Tibial artery (tissue), 4 donors: ENCODE measurements at regions not wholly inside any gene's neighbourhood (a gene's known extent, or its start where the extent isn't known, plus 50 kb on each side); places are given as distances from the start of the nearest gene placed in this dataset.
"Not testable (repeated sequence)": the region's sequence is repeated elsewhere in the genome, so short reads cannot be mapped to it uniquely, and the experiment has no call there.

ENCODE experiments used
- DNase-seq, 2 donors: peaks; one replicate each; pipeline ENCODE4 v3.0.0-alpha.2; 2019
- H3K27ac ChIP-seq, 2 donors: fragments of 200-600 bp; sonication (generic) in 1 of 2; 1 replicate in 1 of 2; 2 replicates in 1 of 2; pipeline ENCODE4 v1.5.1; 2018 to 2019; ENCODE audit warnings: mild to moderate bottlenecking in 1 of 2
- H3K27me3 ChIP-seq, 2 donors: fragments of 200-600 bp; sonication (generic) in 1 of 2; one replicate each; pipeline versions ENCODE4 v1.5.1 to v1.6.0; 2016 to 2019
- H3K36me3 ChIP-seq, 3 donors: fragments of 200-600 bp; sonication (generic) in 2 of 3; one replicate each; pipeline ENCODE4 v1.5.1; 2016 to 2019; ENCODE audit warnings: mild to moderate bottlenecking in 2 of 3
- H3K4me1 ChIP-seq, 4 donors: fragments of 200-600 bp; sonication (generic) in 2 of 4; 1 replicate in 3 of 4; 2 replicates in 1 of 4; pipeline ENCODE4 v1.5.1; 2016 to 2019
- H3K4me3 ChIP-seq, 2 donors: fragments of 200-600 bp; sonication (generic) in 1 of 2; 1 replicate in 1 of 2; 2 replicates in 1 of 2; pipeline ENCODE4 v1.5.1; 2018 to 2019; ENCODE audit warnings: mild to moderate bottlenecking in 2 of 2
- H3K9me3 ChIP-seq, 3 donors: fragments of 200-600 bp; sonication (generic) in 1 of 3; one replicate each; pipeline ENCODE4 v1.5.1; 2016 to 2019
- intact Hi-C: fragments of 100-400 bp; cut with DNase I; formaldehyde crosslinking; loops from one replicate; pipeline ENCODE4 v1.15.0; 2023; ENCODE audit warnings: low total_unique reads
- TF ChIP-seq, protein P1 (sequence below), 2 experiments: fragments of 200-600 bp in 1 of 2; fragments of 450-650 bp in 1 of 2; IDR thresholded peaks; one replicate each; pipeline ENCODE4 v1.5.1; 2017 to 2019; ENCODE audit warnings: antibody characterized with exemption in 2 of 2, mild to moderate bottlenecking in 1 of 2, moderate library complexity in 1 of 2

DNA sequence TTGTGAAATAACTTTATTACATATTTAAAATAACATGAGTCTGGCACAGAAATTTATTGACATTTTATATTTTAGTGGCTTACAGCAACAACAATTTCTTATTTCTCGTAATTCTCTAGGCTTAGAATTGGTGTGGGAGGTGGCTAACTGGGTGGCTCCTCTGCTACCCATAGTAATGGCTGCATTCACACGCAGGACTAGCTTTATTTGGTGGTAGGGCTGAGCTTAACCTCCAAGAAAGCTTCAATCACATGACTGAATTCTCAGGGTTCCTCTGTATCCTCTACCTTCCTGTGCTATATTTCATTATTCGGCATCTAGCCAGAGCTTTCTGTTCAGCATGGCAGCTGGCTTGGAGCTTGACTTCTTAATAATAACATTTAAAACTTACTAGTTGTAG is 138.8 kb downstream of the ZWINT start:
- DNase-seq = no peak
- Histone ChIP-seq H3K36me3 (no peaks in the 10 kb centered on the region), H3K4me1 (no peaks in the 10 kb centered on the region), H3K27me3 (no peaks in the 10 kb centered on the region), H3K4me3 (no peak overlapping the region), H3K9me3 (no peaks in the 10 kb centered on the region), H3K27ac (no peak overlapping the region)
- TF ChIP-seq, protein P1, sequence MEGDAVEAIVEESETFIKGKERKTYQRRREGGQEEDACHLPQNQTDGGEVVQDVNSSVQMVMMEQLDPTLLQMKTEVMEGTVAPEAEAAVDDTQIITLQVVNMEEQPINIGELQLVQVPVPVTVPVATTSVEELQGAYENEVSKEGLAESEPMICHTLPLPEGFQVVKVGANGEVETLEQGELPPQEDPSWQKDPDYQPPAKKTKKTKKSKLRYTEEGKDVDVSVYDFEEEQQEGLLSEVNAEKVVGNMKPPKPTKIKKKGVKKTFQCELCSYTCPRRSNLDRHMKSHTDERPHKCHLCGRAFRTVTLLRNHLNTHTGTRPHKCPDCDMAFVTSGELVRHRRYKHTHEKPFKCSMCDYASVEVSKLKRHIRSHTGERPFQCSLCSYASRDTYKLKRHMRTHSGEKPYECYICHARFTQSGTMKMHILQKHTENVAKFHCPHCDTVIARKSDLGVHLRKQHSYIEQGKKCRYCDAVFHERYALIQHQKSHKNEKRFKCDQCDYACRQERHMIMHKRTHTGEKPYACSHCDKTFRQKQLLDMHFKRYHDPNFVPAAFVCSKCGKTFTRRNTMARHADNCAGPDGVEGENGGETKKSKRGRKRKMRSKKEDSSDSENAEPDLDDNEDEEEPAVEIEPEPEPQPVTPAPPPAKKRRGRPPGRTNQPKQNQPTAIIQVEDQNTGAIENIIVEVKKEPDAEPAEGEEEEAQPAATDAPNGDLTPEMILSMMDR (IDR thresholded peaks at IDR 0.05) = no peak
- intact Hi-C loops = no loop called here

DNA sequence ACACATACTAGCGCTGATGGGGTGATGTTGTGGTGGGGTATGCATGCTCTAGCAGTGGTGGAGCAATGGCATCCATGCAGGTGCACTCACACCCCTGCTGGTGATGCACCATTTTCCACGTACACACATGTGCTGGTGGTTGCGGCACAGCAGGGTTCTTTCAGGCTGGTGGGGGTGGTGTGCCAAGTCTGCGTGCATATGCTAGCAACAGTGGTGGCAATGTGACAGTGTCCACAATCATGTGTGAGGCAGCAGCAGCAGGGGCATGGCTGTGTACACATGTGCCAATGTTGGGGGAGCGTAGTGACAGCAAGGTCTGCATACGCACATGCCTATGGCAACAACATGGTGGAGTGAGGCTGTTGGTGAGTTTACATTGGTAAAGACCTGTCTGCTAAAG is 148.1 kb downstream of the ZWINT start:
- DNase-seq = no peak
- H3K27ac ChIP-seq = no peak overlapping the region
- TF ChIP-seq, protein P1 (IDR thresholded peaks at IDR 0.05) = no peak
- H3K4me3 ChIP-seq = no peak overlapping the region
- intact Hi-C loops = no loop called here
- H3K9me3 ChIP-seq = no peaks in the 10 kb centered on the region
- H3K36me3 ChIP-seq = no peaks in the 10 kb centered on the region
- H3K4me1 ChIP-seq = no peaks in the 10 kb centered on the region
- no peaks in the 10 kb centered on the region for H3K27me3 ChIP-seq

DNA sequence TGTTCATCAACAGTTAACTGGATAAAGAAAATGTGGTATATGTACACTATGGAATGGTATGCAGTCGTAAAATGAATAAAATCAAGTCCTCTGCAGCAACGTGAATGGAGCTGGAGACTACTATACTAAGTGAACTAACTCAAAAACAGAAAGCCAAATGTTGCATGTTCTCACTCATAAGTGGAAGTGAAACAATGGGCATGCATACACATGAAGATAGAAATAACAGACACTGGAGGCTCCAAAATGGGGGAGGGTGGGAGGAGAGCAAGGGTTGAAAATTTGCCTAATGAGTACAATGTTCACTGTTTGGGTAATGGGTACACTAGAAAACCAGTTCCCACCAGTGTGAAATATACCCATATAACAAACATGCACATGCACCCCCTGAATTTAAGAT is 179.5 kb downstream of the ZWINT start:
- Histone ChIP-seq H3K27ac (no peak overlapping the region), H3K36me3 (no peaks in the 10 kb centered on the region), H3K4me3 (no peak overlapping the region), H3K4me1 (no peaks in the 10 kb centered on the region), H3K27me3 (no peaks in the 10 kb centered on the region), H3K9me3 (no peaks in the 10 kb centered on the region)
- TF ChIP-seq, protein P1 (IDR thresholded peaks at IDR 0.05) = no peak
- no peak for DNase-seq
- intact Hi-C loops = no loop called here

DNA sequence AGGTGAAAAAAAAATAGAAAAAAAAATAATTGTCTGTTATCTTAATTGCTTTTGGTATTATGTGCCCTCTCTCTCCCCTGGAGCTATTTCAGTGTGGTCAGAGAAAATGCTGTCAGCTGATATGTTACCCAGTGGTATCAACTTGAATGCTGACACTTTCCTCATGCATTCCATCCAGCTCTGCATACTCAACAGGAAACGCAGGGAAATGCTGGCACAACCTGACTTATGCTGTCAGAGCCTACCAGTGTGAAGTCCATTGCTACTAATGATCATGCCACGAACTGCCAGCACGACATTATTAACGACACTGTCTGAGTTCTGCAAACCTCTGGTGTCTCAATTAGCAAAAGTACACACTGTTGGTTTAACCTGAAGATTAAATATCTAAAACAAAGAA is 182.8 kb downstream of the ZWINT start:
- Histone ChIP-seq H3K9me3 (no peaks in the 10 kb centered on the region), H3K36me3 (no peaks in the 10 kb centered on the region), H3K4me3 (no peak overlapping the region), H3K27ac (no peak overlapping the region), H3K27me3 (no peaks in the 10 kb centered on the region), H3K4me1 (no peaks in the 10 kb centered on the region)
- TF ChIP-seq, protein P1 (IDR thresholded peaks at IDR 0.05) = no peak
- intact Hi-C loops = no loop called here
- DNase-seq = no peak

DNA sequence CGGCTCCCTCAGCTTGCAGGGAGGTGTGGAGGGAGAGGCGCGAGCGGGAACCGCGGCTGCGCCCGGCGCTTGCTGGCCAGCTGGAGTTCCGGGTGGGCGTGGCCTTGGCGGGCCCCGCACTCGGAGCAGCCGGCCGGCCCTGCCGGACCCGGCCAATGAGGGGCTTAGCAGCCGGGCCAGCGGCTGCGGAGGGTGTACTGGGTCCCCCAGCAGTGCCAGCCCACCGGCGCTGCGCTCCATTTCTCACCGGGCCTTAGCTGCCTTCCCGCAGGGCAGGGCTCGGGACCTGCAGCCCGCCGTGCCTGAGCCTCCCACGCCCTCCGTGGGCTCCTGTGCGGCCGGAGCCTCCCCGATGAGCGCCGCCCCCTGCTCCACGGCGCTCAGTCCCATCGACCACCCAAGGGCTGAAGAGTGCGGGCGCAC is 206.0 kb downstream of the ZWINT start:
- intact Hi-C loops, H3K9me3 ChIP-seq: not testable (repeated sequence)

DNA sequence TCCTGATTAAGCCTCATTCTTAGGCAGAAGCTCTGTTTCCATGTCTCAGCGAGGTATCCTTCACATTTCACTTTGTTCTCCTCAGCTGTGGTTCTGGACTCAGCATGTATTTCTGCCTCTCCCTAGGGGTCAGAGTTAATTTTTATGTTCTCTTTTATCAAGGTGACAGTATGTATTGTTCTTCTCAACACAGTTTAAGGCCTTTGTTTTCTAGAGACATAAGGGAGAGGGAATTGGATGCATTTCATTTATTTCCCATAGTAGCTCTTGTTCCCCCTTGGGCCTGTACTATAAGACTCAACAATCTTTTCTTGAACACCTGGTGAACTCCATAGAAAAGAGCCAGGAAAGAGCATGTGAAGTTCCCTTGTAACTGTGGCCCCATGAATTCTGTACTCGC is 214.3 kb downstream of the ZWINT start:
- Histone ChIP-seq H3K4me3 (no peak overlapping the region), H3K4me1 (no peaks in the 10 kb centered on the region), H3K9me3 (peaks cover 0 to 6% (median 0%) of the 10 kb centered on the region in 3 donors), H3K36me3 (no peaks in the 10 kb centered on the region), H3K27ac (no peak overlapping the region), H3K27me3 (no peaks in the 10 kb centered on the region)
- TF ChIP-seq, protein P1 (IDR thresholded peaks at IDR 0.05) = no peak
- intact Hi-C loops = no loop called here
- DNase-seq = no peak

More for the DNA sequence above, 206.0 kb downstream of the ZWINT start:
- H3K27me3 ChIP-seq, H3K4me1 ChIP-seq, H3K27ac ChIP-seq, DNase-seq, H3K36me3 ChIP-seq, H3K4me3 ChIP-seq: not testable (repeated sequence)
